ENCODE measurements at regions not wholly inside any gene's neighbourhood (a gene's known extent, or its start where the extent isn't known, plus 50 kb on each side); places are given as distances from the start of the nearest gene placed in this dataset.

DNA sequence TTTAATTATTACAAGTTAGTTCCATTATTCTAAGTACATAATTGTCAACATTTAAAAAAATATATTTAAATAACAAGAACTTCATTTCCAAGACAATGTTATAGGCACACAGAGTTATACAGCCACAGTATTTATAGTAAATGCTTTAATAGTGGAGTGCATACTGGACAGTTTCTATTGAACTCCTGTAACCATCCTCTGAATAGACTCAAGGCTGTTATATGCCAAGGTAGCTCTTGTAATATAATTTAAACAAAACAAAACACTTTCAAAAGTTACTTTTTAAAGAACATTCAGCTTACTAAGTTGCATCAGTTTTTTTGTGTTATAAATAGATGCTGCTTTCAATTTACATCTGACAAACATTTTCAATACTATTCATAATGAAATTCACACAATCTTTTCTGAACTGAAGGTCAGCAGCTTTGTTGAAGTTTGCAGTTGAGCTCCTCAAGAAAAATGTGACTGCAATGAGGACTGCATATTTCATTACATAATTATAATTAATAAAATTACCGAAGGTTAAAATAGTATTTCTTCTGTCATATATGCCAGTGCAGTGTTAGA lies 549.9 kb upstream of the CYLC2 start (continued):
- TF ChIP-seq MYPOP (CRISPR knock-in tag; IDR thresholded peaks at IDR 0.05) (no peak), STAG1 (CRISPR knock-in tag; IDR thresholded peaks at IDR 0.05) (no peak), ZFP36L2 (CRISPR knock-in tag; IDR thresholded peaks at IDR 0.05) (no peak), ASH2L (IDR thresholded peaks at IDR 0.05; ENCODE audit: insufficient read length, low read depth, low read length) (no peak), ZFP90 (CRISPR knock-in tag; IDR thresholded peaks at IDR 0.05; ENCODE audit: borderline replicate concordance) (no peak), ZNF335 (CRISPR knock-in tag; IDR thresholded peaks at IDR 0.05) (no peak)
- TF ChIP-seq, protein P1, sequence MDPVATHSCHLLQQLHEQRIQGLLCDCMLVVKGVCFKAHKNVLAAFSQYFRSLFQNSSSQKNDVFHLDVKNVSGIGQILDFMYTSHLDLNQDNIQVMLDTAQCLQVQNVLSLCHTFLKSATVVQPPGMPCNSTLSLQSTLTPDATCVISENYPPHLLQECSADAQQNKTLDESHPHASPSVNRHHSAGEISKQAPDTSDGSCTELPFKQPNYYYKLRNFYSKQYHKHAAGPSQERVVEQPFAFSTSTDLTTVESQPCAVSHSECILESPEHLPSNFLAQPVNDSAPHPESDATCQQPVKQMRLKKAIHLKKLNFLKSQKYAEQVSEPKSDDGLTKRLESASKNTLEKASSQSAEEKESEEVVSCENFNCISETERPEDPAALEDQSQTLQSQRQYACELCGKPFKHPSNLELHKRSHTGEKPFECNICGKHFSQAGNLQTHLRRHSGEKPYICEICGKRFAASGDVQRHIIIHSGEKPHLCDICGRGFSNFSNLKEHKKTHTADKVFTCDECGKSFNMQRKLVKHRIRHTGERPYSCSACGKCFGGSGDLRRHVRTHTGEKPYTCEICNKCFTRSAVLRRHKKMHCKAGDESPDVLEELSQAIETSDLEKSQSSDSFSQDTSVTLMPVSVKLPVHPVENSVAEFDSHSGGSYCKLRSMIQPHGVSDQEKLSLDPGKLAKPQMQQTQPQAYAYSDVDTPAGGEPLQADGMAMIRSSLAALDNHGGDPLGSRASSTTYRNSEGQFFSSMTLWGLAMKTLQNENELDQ (CRISPR knock-in tag; IDR thresholded peaks at IDR 0.05; ENCODE audit: borderline replicate concordance) = no peak

GRCh38 chr9:102439583-102439982 lies 555.5 kb upstream of the CYLC2 start:
- no peaks in the 10 kb centered on the region for H3K4me1 ChIP-seq (ENCODE audit: insufficient read depth, low read length)
- no peak overlapping the region for H3K9ac ChIP-seq (ENCODE audit: insufficient read depth, low read depth, low read length)
- no peaks in the 10 kb centered on the region for H4K20me1 ChIP-seq (ENCODE audit: insufficient read depth, low read length)
- no peaks in the 10 kb centered on the region for H3K27me3 ChIP-seq (ENCODE audit: control insufficient read depth in 1 of 2, insufficient read depth in 2 of 2, low read length in 2 of 2)
- intact Hi-C loops (cut with micrococcal nuclease; ENCODE audit: unreplicated experiment) (no loop called here), in situ Hi-C loops (cut with HindIII; ENCODE audit: extremely low pct_ligation_motif_present, low pct_unique_long_range_greater_than_20kb) (no loop called here)
- H3K4me2 ChIP-seq (ENCODE audit: low read depth, low read length) = no peak overlapping the region
- DNase-seq (ENCODE audit: low spot score) (no peak), FAIRE-seq (no peak), ATAC-seq (no peak)
- BruUV-seq (replicated peaks) = no TSS peak
- ChIA-PET CTCF (ENCODE audit: low intra/inter-chr PET ratio, low total read pairs) (no interaction called here), POLR2A (no interaction called here)
- H3K9me3 ChIP-seq (ENCODE audit: low read length) = no peaks in the 10 kb centered on the region
- no peak overlapping the region for H3K4me3 ChIP-seq (replicated peaks in 1 of 3; ENCODE audit: insufficient read depth in 1 of 3, low read depth in 2 of 3, low read length in 3 of 3)
- no peak overlapping the region for H3K27ac ChIP-seq (ENCODE audit: extremely low read length, insufficient read depth, low read length)
- no peak overlapping the region for H2AFZ ChIP-seq (ENCODE audit: low read length)
- no peaks in the 10 kb centered on the region for H3K36me3 ChIP-seq (replicated peaks in 1 of 2; ENCODE audit: control insufficient read depth in 1 of 2, insufficient read depth in 2 of 2, low read length in 2 of 2)
- no peaks in the 10 kb centered on the region for H3K79me2 ChIP-seq (ENCODE audit: insufficient read depth, low read length)
- TF ChIP-seq GTF3A (CRISPR knock-in tag; conservative IDR thresholded peaks at IDR 0.05) = no peak
- TF ChIP-seq KDM5A (IDR thresholded peaks at IDR 0.05; ENCODE audit: borderline replicate concordance, low read length) = no peak
- TF ChIP-seq ZNF30 (CRISPR knock-in tag; IDR thresholded peaks at IDR 0.05) = no peak
- TF ChIP-seq RXRB (CRISPR knock-in tag; IDR thresholded peaks at IDR 0.05; ENCODE audit: borderline replicate concordance) = no peak
- no peak for TF ChIP-seq HIC2 (CRISPR knock-in tag; IDR thresholded peaks at IDR 0.05; ENCODE audit: low read depth)
- TF ChIP-seq MZF1 (CRISPR knock-in tag; IDR thresholded peaks at IDR 0.05; ENCODE audit: borderline replicate concordance) = no peak
- TF ChIP-seq ZNF776 (CRISPR knock-in tag; IDR thresholded peaks at IDR 0.05) = no peak
- TF ChIP-seq, protein P2, sequence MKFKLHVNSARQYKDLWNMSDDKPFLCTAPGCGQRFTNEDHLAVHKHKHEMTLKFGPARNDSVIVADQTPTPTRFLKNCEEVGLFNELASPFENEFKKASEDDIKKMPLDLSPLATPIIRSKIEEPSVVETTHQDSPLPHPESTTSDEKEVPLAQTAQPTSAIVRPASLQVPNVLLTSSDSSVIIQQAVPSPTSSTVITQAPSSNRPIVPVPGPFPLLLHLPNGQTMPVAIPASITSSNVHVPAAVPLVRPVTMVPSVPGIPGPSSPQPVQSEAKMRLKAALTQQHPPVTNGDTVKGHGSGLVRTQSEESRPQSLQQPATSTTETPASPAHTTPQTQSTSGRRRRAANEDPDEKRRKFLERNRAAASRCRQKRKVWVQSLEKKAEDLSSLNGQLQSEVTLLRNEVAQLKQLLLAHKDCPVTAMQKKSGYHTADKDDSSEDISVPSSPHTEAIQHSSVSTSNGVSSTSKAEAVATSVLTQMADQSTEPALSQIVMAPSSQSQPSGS (CRISPR knock-in tag; IDR thresholded peaks at IDR 0.05) = no peak
- no peak for TF ChIP-seq GATA4 (IDR thresholded peaks at IDR 0.05; ENCODE audit: borderline replicate concordance, low read depth)
- TF ChIP-seq TBX2 (CRISPR knock-in tag; IDR thresholded peaks at IDR 0.05; ENCODE audit: borderline replicate concordance) = no peak
- no peak for TF ChIP-seq HOXD1 (CRISPR knock-in tag; IDR thresholded peaks at IDR 0.05)
- TF ChIP-seq HCFC1 (IDR thresholded peaks at IDR 0.05; ENCODE audit: low read depth, low read length) = no peak

All from HepG2 (cell line).